Stimulated activated naive CD4-positive, alpha-beta T cell (primary cell): ENCODE measurements at regions not wholly inside any gene's neighbourhood (a gene's known extent, or its start where the extent isn't known, plus 50 kb on each side); places are given as distances from the start of the nearest gene placed in this dataset.

Source experiments
- DNase-seq, 6 experiments: peaks; one replicate each; lab custom pipeline; 2025; lab: John Stamatoyannopoulos, UW

DNA sequence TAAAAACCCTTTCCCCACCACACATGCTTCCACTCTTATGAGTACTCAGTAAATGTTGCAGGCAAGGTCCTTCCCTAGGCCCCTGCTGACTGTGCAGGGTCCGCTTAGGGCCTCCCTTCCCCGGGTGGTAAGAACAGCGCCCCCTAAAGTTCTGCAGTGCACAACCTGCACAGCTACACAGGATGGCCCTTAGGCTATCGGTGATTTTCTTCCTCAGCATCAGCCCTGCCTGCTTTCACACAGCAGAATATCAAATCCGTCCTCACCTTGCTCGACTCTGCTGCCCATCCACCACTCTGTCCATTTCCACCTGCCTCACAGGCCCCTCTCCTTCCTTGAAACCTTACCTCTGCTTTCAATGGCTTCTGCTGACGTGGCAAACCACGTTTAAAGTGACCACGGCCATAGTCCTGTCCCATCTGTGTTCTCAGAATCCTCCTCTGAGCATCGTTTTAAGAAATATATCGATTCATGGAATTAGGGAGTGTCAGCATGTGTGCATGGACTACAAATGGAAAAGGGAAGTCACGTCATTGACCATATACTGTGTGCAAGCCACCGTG is 51.4 kb upstream of the TMEM132E start:
- DNase-seq: no peak

DNA sequence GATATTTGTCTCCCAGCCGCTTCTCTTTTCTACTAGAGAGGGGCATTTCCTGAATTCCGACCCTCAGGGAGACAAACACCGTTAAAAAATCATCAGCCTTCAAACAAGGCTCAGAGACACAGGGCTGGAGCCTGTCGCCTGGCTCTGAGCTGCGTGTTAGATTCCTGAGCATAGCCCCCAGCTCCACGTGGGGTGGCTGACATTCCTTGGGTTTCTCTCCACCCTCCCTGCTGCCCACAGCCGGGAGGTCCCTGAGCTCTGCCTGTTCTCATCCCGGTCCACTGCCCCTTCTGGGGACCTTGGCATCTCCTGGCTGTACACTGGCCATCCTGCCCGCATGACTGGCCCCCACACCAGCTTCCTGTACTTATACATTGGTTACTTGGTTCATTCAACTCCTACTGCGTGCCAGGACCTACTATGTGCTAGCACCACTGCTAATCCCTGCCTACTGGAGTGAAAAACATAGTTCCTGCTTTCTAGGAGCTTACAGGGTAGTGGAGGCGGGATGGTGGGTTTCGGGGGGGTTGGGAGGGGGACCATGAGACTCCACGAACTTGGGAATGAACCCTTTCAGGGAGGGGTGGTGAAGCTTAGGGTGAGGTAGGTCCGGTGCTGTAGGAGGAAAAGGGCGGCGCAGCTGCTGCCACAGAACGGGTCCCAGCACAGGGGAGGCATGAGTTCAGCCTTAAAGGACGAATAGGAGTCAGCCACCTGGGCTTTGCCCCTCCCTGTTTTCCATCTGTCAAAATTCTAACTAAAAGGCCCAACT is 52.1 kb upstream of the TMEM132E start:
- DNase-seq: no peak

DNA sequence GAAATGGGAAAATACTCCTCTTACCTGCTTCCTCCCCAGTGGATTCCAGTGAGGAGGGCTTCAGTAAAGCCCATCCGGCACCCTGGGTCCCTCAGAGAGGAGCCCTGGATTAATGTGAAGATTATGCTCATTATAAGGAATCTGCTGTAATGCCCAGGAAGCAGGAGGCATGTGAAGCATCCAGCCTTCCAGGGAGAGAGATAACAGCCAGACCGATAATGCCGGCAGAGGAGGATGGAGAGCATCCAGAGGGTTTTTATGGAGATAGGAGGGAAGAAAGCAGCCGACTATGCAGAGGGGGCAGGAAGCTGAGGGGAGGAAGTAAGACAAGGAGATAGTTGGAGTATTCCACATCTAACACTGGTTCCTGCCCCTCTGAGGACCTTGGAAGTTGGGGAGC is 53.7 kb upstream of the TMEM132E start:
- DNase-seq: no peak

DNA sequence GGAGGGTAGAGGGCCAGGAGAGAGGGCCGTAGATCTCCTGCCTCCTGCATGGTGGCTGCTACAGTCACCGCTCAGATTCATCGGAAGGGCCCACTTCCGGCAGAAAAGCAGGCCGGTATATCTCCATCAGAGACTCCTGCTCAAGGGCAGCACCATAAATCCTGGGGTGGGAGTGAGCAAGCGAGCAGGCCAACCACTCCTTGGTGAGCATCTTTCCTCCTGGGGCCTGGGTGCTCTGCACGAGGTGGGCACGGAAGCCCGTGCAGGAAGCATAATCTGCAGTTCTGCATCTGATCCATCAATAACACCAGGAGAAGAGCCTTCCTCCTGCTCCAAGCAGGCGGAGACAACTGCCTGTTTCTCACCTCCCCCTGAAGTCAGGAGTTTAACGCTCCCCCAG is 57.4 kb upstream of the TMEM132E start:
- DNase-seq: no peak

DNA sequence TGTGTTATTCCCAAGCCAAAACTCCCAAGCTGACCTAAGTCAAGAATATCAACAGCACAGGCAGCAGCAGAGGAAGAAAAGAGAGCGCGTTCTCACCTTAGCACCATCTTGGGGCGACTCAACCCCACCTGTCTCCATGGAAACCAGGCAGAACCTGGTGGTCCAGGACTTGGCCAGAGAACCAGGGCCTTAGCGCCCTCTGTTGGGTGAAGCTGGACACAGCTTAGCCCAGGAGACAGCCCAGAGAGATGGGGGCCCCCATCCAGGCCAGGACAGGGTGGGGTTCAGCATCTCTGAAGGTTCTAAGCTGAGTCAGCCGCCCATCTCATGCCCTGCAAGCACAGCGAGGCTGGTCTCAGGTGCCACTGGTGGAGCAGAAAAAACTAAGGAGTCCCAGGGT is 60.1 kb upstream of the TMEM132E start:
- DNase-seq: no peak

DNA sequence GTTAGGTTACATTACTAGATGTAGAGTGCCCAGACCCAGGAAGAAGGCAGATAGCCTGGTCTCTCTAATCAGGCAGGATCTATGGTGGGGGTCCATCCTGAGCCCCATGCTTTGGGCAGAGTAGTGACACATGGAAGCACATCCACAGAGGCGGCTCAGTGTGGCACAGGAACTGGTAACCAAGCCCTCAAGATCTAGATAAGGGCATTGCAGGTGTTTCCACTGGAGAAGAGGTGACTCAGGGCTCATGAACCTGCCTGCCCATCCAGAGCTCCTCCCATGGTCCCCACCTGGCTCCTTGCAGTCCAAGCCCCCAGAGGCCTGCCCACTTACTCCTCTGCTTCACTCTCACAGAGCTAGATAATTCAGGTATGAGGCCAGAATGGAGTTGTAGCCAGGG is 62.0 kb upstream of the TMEM132E start:
- no peak for DNase-seq

DNA sequence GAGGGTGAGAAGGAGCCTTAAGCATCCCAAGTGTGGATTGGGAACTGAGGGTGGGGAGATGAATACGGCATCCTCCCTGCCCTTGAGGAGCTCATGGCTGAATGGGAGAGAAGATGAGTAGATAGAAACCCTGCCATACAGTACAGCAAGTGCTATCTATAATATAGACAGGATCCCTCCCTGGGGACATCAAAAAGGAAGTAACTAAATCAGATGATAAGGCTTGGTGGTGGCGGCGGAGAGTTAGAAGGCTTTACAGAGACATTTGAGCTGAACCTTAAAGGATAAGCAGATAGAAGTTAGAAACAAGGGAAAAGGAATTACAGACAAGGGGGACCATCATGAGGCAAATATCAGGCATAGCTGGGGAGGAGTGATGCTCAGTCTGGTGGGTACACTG is 67.5 kb upstream of the TMEM132E start:
- no peak for DNase-seq

DNA sequence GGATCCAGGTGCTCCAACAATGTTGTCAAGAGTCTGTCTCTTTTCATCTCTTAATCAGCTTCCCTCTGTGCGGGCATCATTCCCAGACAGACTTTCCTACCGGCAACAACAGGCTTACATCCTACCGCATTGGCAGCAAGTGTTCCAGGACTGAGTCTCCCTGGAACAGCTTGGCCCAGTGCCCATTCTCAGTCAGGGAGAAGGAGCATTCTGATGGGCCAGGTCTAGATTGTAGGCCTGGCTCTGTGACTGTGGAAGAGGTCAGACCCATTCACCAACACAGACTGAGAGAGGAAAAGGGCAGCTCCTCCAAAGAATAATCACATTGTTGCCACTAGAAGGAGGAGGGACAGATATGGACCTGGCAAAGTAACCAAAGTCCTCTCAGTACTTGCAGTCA is 68.1 kb upstream of the TMEM132E start:
- DNase-seq: no peak

DNA sequence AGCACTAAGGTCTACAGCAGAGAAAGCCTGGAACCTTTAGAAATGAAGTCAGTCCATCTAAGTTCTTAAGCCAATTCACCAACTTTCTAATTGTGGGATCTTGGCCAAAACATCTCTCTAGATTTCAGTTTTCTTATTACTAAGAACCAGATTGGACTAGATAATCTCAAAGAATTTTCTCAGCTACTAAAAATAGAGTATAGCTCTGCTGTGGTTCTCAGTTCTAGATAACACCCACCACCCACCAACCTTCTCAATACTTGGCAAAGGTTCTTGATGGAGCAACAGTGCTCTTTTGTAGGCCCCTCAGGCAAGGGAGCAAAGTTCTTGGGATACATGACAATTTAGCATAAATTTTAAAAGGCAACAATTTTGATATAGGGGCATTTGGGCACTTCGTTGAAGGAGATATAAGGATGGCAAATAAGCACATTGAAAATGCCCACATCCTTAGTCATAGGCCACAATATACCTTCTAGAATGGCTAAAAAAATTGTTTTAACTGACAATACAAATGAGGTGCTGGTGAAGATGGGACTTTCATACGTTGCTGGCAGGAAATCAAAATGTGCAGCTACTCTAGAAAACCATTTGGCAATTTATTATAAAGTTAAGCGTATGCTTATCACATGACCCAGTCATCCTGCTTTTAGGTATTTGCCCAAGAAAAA is 74.4 kb upstream of the TMEM132E start:
- no peak for DNase-seq

DNA sequence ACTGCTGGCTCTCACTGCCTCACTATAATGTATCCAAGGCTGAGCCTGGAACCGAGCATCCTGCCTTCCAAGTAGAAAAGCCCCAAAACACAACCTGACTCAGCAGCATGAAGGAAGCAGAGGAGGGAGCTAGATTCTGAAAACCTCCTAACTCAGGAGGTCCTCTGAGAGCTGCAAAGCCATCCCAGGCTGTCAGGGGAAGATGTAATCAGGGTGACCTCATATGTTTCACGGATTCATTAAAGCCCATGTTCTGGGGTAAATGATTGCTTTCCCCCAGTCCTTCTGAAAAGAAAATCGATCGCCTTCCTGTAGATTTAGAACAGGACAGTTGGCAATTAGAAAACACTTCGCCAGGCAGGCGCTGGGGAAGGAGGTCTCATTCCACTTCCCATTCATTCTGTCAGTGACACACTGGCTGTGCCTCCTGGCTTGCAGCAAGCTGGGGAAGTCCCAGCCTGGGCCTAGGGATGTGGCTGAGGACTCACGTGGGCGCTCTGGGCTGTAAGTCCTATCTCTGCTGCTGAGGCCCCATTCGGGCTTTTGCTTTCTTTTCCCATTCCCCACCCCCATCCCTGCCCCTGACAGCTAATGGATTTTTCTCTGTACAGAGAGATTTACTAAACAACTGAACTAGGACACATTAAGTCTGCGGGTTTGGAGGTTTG is 75.7 kb upstream of the TMEM132E start:
- no peak for DNase-seq

DNA sequence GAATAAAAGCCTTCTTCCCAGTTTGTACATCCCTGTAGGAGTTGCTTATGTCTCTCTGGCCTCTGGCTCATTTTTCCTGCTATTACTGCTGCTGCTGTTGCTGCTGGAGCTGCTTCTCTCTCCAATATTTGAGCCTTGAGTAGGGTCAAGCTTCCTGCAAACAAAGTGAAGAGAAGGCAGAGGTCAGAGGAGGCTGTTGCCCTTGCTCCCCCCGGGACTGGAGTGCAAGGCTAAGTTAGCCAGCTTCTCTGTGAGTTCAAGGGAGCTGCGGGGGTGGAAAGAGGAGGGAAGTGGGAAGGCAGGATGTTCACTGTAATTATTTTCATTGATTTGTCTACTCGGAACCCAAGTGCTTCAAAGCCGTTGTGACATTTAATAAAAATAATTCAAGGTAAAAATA is 77.0 kb upstream of the TMEM132E start:
- DNase-seq: no peak

DNA sequence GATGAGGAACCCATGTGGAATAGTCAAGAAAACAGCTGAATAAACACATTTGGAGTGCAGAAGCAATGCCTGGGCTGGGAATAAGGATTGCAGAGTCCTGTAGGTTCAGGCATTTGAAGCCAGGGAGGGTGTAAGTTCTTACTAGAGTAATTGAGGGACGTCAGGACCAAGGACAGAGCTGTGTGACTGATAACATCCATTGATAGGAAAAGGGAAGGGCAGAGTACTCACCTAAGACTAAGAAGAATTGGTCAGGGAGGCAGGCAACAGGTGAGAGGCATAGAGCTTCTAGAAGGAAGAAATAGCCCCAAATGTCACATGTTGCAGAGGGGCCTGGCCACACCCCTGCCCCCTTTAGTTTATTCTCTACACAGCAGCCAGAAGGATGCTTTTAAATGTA is 79.8 kb upstream of the TMEM132E start:
- no peak for DNase-seq

DNA sequence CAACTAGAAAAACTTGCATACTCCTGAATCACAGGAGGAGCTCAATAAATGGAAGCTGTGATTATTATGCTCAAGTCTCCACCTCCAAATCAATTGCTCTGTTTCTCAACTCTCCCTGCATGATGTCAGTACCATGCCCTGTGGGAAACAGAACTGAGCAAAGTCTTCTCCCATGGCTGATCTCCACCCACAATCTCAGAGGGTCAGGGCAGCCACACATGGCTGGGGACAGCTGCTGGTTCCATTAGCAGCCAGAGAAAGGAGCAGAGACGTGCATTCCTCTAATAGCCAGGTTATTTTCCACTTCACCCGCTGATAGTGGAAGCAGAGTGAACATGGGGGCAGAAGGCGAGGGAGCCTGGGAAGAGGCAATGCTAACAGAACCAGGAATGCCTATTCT is 85.5 kb upstream of the TMEM132E start:
- DNase-seq: no peak

DNA sequence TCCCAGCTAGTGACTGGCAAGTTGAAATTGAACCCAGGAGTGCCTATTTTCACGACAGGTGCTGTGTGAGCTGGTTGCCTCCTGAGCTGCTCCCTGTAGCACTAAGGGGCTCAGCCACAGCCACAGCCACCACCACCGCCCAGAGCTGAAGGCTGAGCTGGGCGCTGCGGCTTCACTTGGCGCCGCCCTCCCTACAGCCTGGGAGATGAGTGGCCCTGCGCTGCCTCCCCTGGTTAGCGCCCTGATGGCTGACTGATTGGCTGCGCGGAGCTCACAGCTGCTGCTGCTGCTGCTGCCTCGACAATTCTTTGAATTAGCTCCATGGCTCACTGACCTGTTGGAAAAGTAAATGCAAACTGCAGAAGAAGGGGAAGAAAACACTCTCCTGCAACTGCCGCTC is 91.8 kb upstream of the TMEM132E start:
- DNase-seq: no peak

DNA sequence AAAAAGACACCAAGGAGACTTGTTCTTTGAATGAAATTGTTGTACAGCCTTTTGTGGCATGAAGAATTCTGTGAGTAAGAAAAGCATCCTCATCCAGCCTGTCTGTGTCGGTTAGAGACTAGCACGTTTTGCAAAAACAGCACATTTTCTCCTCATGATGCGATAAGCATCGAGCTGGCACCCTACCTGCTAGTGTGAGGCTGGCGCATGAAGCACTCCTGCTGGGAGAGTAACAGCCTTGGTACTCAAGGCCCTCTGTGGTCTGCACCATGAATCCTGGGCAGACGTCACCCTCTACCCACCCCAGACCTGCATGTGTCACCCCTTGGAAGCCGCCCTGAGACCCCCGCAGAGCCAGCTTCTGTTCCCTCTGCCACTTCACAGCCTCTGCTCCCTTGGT is 92.6 kb upstream of the TMEM132E start:
- no peak for DNase-seq

DNA sequence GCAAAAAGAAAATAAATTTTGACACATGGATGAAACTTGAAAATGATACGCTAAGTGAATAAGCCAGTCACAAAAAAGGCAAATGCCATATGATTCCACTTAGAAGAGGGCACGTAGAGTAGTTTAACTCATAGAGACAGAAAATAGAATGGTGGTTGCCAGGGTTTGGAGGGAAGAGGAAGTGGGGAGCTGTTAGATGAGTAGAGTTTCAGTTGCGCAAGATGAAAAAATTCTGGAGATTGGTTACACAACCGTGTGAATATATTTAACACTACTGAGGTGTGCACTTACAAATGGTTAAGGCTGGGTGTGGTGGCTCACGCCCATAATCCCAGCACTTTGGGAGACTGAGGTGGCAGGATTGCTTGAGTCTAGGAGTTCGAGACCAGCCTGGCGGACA is 93.4 kb upstream of the TMEM132E start:
- no peak for DNase-seq

DNA sequence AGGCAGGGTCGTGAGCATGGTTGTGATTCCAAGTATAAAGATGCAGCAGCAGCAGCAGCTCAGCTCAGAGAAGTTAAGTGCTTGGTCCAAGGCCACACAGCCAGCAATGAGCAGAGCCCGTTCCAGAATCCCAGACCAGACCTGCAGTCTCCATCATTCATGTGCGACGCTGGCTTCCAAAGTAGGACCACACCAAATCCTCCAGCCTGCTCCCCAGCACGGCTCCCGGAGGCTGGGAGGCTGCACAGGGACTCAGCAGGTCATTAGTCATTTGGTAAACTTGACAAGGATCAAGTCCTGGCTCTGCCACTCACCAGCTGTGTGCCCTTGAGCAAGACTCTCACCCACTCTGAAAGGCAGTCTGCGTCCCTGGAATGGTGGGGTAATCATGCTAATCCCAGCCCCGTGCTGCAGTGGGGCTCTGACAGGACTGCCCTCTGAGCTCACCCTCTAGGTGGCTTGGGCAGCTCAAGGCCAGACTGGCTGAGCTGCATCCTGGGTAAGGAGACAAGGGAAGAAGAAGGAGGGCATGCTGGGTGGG is 95.1 kb upstream of the TMEM132E start:
- no peak for DNase-seq

DNA sequence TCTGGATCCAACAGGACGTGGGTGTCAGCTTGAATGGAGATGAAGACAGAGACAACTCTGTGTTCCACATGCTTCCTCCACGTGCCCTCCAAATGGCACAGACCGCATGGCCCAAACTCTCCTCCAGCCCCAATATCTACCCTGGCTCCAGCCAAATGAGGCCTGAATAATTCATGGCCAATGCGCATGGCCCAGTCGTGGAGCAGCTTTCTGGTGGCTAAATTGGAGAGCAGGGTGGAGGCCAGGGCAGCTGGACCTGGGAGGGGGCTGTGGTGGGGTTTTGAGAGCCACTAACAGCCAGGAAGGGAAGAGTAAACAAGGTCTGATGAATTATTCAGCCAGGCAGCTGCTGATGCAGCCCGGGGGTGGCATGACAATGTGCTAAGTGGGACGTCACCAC is 96.7 kb upstream of the TMEM132E start:
- DNase-seq: no peak

DNA sequence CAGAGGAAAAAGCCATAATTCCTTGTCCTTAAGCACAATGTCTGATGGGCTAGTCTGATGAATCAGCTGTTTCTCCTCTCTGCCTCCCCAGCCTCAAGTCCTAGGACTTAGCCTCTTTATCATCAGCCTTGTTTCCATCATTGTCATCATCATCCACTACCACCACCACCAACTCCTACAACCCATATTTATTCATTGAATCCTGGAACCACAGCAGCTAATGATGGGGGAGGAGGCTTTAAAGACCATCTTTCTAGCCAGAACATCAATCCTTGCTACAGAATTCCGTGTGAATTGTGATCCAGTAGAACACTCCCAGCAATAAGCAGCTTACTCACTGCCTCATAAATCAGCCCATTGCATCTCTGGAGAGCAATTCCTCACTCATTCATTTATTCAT is 97.6 kb upstream of the TMEM132E start:
- DNase-seq: no peak

DNA sequence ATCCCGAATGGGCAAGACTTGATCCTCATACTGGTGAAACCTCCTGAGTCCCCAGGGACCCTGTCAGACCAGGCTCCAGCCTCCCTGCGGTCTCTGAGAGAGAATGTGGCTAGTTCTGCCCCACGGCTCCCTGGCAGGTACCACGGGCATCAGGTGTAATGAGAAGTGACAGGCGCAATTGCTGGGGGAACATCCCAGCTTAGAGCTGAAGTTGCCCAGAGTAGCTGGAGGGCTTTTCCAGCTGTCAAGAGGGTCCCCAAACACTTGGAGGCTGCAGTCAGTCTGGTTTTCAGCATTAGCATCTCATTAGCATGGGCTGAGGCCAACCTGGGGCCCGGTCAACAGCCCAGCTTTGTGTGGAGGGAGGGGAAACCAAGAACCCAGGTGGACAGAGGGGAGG is 100.0 kb upstream of the TMEM132E start:
- no peak for DNase-seq

DNA sequence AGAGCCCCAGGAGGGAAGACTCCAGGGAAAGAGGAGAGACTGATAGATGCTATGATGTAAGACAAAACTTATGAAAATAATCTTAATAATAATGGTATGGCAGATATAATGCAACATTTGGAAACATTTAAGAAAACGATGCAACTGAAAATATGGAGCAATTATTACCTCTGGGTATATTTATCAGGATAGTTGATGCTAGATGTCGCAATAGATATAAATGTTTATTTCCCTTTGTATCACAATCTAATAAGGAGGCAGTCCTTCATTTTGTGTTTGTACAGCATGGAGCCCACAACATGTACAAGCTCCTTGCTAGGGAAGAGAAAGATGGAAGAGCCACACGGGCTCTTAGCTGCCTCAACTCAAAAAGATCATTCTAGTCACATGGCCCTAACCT is 101.1 kb upstream of the TMEM132E start:
- no peak for DNase-seq

DNA sequence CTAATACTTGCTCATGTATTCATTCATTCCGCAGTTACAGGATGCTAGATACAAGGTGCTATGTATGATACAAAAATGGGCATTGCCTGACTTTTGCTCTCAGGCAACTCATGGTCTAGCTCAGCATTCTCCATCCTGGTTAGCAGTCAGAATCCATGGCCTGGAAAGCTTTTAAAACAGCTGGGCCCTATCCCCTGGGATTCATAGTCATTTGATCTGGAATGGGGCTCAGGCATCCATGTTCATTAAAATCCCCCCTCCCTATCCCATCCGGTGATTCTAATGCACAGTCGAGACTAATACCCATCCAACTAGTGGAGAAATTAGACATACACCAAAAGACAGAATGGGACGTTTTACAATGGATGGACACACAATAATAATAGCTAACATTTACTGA is 104.1 kb upstream of the TMEM132E start:
- no peak for DNase-seq

DNA sequence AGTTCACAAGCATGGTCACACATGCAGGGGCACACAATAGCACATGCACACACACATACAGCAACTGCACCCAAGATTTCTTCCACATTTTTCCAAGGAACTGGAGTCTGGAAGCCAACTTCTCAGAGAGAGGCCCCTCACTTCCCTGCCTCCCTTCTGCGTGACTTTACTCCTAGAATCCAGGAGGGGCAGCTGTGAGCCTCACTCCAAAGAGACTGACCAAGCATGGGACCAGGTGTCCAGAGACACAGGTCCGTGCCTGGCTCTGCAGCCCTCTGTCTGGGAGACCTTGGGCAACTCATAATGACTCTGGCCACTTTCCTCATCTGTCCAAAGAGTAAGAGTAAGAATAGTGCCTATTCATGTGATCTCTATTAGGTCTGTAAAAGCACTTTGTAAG is 104.7 kb upstream of the TMEM132E start:
- DNase-seq: no peak
